HCT116 (cell line): ENCODE measurements at regions not wholly inside any gene's neighbourhood (a gene's known extent, or its start where the extent isn't known, plus 50 kb on each side); places are given as distances from the start of the nearest gene placed in this dataset.

ENCODE experiments used
- ATAC-seq: fragments of 200-7000 bp; cut with Tn5 transposase; 2 replicates; pipeline ENCODE4 v1.9.1; 2020; ENCODE audit warnings: mild to moderate bottlenecking, moderate library complexity
- BruUV-seq: library from RNA; stranded (reverse); fragments of 400-500 nt; replicated peaks from 2 replicates; lab custom pipeline; 2021; lab: Mats Ljungman, UMichigan
- CTCF ChIA-PET: fragments of 300-600 bp; sonication (Branson Sonifier 250); formaldehyde crosslinking; loops from one replicate; lab custom pipeline; 2021; ENCODE audit warnings: antibody characterized with exemption; lab: Charles Lee
- POLR2A ChIA-PET: fragments of 300-600, 350-600 bp; sonication (Branson Sonifier 250); formaldehyde crosslinking; loops from one replicate; lab custom pipeline; 2021; ENCODE audit warnings: antibody characterized with exemption; lab: Charles Lee
- RAD21 ChIA-PET, 2 experiments: fragments of 300-600 bp; sonication (Branson Sonifier 250); formaldehyde crosslinking; loops; one replicate each; lab custom pipeline; 2023; ENCODE audit warnings: low total read pairs in 2 of 2; ENCODE audit not compliant: uncharacterized antibody in 2 of 2, unreplicated experiment in 2 of 2, low non-redundant PET in 1 of 2; lab: Charles Lee
- DNase-seq: peaks from one replicate; pipeline ENCODE4 v3.0.0-alpha.2; 2010; ENCODE audit warnings: low read depth, low spot score
- H2AFZ ChIP-seq: fragments of 200-600 bp; shearing (Covaris generic), sonication (generic); 2 replicates; pipeline ENCODE4 v1.6.1; 2017; ENCODE audit warnings: low read depth, mixed run types, mixed read lengths, antibody characterized with exemption, low read length; ENCODE audit not compliant: poor library complexity, severe bottlenecking
- H3K27ac ChIP-seq: 2 replicates; pipeline ENCODE4 v1.5.1; 2012; ENCODE audit warnings: low read depth, low read length
- H3K27me3 ChIP-seq: fragments of 200-600 bp; sonication (generic); 2 replicates; pipeline ENCODE4 v1.6.1; 2016; ENCODE audit warnings: mixed run types, low read length, mixed read lengths; ENCODE audit not compliant: insufficient read depth
- H3K36me3 ChIP-seq, 2 experiments: fragments of 200-500 bp in 1 of 2; fragments of 200-600 bp in 1 of 2; sonication (Bioruptor generic) in 1 of 2; sonication (generic) in 1 of 2; 2 replicates each; pipeline versions ENCODE4 v1.5.1 to v1.6.1; 2014 to 2016; ENCODE audit warnings: low read length in 2 of 2, inconsistent platforms in 1 of 2, mixed read lengths in 1 of 2, mixed run types in 1 of 2; ENCODE audit not compliant: insufficient read depth in 2 of 2, control insufficient read depth in 1 of 2
- H3K4me1 ChIP-seq, 2 experiments: fragments of 200-600 bp in 1 of 2; sonication (generic) in 1 of 2; 2 replicates each; pipeline versions ENCODE4 v1.5.1 to v1.6.1; 2012 to 2017; ENCODE audit warnings: low read length in 2 of 2, inconsistent platforms in 1 of 2, mild to moderate bottlenecking in 1 of 2, mixed read lengths in 1 of 2, mixed run types in 1 of 2, moderate library complexity in 1 of 2; ENCODE audit not compliant: insufficient read depth in 2 of 2, control insufficient read depth in 1 of 2
- H3K4me2 ChIP-seq: fragments of 200-600 bp; sonication (generic); 2 replicates; pipeline ENCODE4 v1.6.1; 2017; ENCODE audit warnings: mixed run types, low read length, mixed read lengths
- H3K4me3 ChIP-seq, 2 experiments: fragments of 200-600 bp in 1 of 2; sonication (generic) in 1 of 2; replicated peaks in 1 of 2; 2 replicates each; pipeline ENCODE4 v1.5.1; 2011 to 2016; ENCODE audit warnings: low read length in 2 of 2, control low read depth in 1 of 2, low read depth in 1 of 2, mild to moderate bottlenecking in 1 of 2, mixed read lengths in 1 of 2, mixed run types in 1 of 2
- H3K79me2 ChIP-seq: fragments of 200-600 bp; sonication (generic); 2 replicates; pipeline ENCODE4 v1.6.1; 2017; ENCODE audit warnings: mild to moderate bottlenecking, mixed run types, low read length, moderate library complexity, mixed read lengths; ENCODE audit not compliant: insufficient read depth
- H3K9ac ChIP-seq: fragments of 200-600 bp; sonication (generic); 2 replicates; pipeline ENCODE4 v1.6.1; 2016; ENCODE audit warnings: low read length, mixed read lengths
- H3K9me2 ChIP-seq: fragments of 200-600 bp; sonication (generic), shearing (Covaris generic); 2 replicates; pipeline ENCODE4 v1.6.1; 2017; ENCODE audit warnings: mixed run types, mild to moderate bottlenecking, moderate library complexity; ENCODE audit not compliant: insufficient read depth
- H3K9me3 ChIP-seq, 2 experiments: fragments of 200-500 bp in 1 of 2; fragments of 200-600 bp in 1 of 2; sonication (Bioruptor generic) in 1 of 2; sonication (generic) in 1 of 2; 2 replicates each; pipeline ENCODE4 v1.6.1; 2014 to 2017; ENCODE audit warnings: low read length in 2 of 2, mixed read lengths in 2 of 2, inconsistent platforms in 1 of 2, low read depth in 1 of 2, mild to moderate bottlenecking in 1 of 2, mixed run types in 1 of 2, moderate library complexity in 1 of 2; ENCODE audit not compliant: control insufficient read depth in 1 of 2, insufficient read depth in 1 of 2
- H4K20me1 ChIP-seq: fragments of 200-600 bp; sonication (generic), shearing (Covaris generic); 2 replicates; pipeline ENCODE4 v1.6.1; 2017; ENCODE audit warnings: mixed run types, mild to moderate bottlenecking, moderate library complexity; ENCODE audit not compliant: insufficient read depth
- CBX3 ChIP-seq: IDR thresholded peaks from 2 replicates; pipeline ENCODE4 v1.6.1; 2012; ENCODE audit warnings: low read depth
- EGR1 ChIP-seq: IDR thresholded peaks from 2 replicates; pipeline ENCODE4 v1.6.1; 2012; ENCODE audit warnings: low read depth
- ELF1 ChIP-seq: IDR thresholded peaks from 2 replicates; pipeline ENCODE4 v1.6.1; 2012; ENCODE audit warnings: low read depth, borderline replicate concordance
- FOSL1 ChIP-seq: IDR thresholded peaks from 2 replicates; pipeline ENCODE4 v1.6.1; 2012; ENCODE audit warnings: low read depth
- JUND ChIP-seq: IDR thresholded peaks from 2 replicates; pipeline ENCODE4 v1.6.1; 2012
- POLR2AphosphoS5 ChIP-seq: IDR thresholded peaks from 2 replicates; pipeline ENCODE4 v1.6.1; 2011; ENCODE audit warnings: mild to moderate bottlenecking, low read depth, low read length, moderate library complexity
- RAD21 ChIP-seq: IDR thresholded peaks from 2 replicates; pipeline ENCODE4 v1.6.1; 2012; ENCODE audit warnings: low read depth, mild to moderate bottlenecking
- SIN3A ChIP-seq: IDR thresholded peaks from 2 replicates; pipeline ENCODE4 v1.6.1; 2012; ENCODE audit warnings: low read depth
- SP1 ChIP-seq: IDR thresholded peaks from 2 replicates; pipeline ENCODE4 v1.6.1; 2012; ENCODE audit warnings: low read depth
- SRF ChIP-seq: IDR thresholded peaks from 2 replicates; pipeline ENCODE4 v1.6.1; 2012; ENCODE audit warnings: low read depth
- TCF7L2 ChIP-seq: IDR thresholded peaks from 2 replicates; pipeline ENCODE4 v1.7.0; 2011; ENCODE audit warnings: borderline replicate concordance, inconsistent platforms; ENCODE audit not compliant: insufficient read depth, insufficient read length; ENCODE audit errors: extremely low read depth
- YY1 ChIP-seq: IDR thresholded peaks from 2 replicates; pipeline ENCODE4 v1.6.1; 2011; ENCODE audit warnings: low read length, low read depth, moderate library complexity, mild to moderate bottlenecking; ENCODE audit not compliant: insufficient replicate concordance; ENCODE audit errors: extremely low read depth
- ZFX ChIP-seq: fragments of 450-650 bp; IDR thresholded peaks from 2 replicates; pipeline ENCODE4 v1.6.1; 2017
- ZNF274 ChIP-seq: fragments of 200-500 bp; sonication (Bioruptor generic); IDR thresholded peaks from 2 replicates; pipeline ENCODE4 v1.6.1; 2014; ENCODE audit warnings: mild to moderate bottlenecking, low read depth, low read length, inconsistent platforms
- intact Hi-C: fragments of 100-400 bp; cut with micrococcal nuclease; formaldehyde crosslinking; loops from 2 replicates; pipeline ENCODE4 v1.10.0; 2022
- TF ChIP-seq, protein P1 (sequence below): IDR thresholded peaks from 2 replicates; pipeline ENCODE4 v1.6.1; 2011; ENCODE audit warnings: mild to moderate bottlenecking, low read length, moderate library complexity; ENCODE audit not compliant: insufficient replicate concordance; ENCODE audit errors: extremely low read depth
- TF ChIP-seq, protein P2 (sequence below): IDR thresholded peaks from 2 replicates; pipeline ENCODE4 v1.6.1; 2012
- TF ChIP-seq, protein P3 (sequence below), 3 experiments: fragments of 200-600 bp in 1 of 3; sonication (generic) in 1 of 3; IDR thresholded peaks in 2 of 3; conservative IDR thresholded peaks in 1 of 3; 2 replicates each; pipeline ENCODE4 v1.5.1; 2012 to 2017; ENCODE audit warnings: low read depth in 2 of 3, low read length in 2 of 3, antibody characterized with exemption in 1 of 3, borderline replicate concordance in 1 of 3, control low read depth in 1 of 3, mild to moderate bottlenecking in 1 of 3, mixed read lengths in 1 of 3, mixed run types in 1 of 3, moderate library complexity in 1 of 3; ENCODE audit not compliant: insufficient read depth in 1 of 3

DNA sequence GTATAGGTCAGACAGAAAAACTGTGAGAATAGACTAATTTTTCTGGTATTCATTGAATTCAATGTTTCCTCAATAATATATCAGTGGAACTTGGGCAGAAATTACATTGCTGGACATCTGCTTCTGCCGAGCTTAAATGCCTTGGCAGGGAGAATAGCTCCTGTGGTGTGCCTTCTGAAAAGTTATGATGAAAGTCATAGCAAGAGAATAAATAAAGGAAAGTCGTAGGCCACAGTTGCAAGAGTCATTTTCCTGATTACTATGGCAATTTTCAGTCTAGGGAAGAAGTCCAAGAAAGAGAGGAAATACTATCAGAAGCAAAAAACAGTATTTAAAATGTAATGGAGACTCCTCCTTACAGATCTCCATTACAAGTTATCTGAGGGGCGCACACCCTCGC, 1596.1 kb upstream of the WWC1 start (continued):
- TF ChIP-seq, protein P1, sequence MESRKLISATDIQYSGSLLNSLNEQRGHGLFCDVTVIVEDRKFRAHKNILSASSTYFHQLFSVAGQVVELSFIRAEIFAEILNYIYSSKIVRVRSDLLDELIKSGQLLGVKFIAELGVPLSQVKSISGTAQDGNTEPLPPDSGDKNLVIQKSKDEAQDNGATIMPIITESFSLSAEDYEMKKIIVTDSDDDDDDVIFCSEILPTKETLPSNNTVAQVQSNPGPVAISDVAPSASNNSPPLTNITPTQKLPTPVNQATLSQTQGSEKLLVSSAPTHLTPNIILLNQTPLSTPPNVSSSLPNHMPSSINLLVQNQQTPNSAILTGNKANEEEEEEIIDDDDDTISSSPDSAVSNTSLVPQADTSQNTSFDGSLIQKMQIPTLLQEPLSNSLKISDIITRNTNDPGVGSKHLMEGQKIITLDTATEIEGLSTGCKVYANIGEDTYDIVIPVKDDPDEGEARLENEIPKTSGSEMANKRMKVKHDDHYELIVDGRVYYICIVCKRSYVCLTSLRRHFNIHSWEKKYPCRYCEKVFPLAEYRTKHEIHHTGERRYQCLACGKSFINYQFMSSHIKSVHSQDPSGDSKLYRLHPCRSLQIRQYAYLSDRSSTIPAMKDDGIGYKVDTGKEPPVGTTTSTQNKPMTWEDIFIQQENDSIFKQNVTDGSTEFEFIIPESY: no peak
- TF ChIP-seq EGR1 (no peak), YY1 (no peak), ZNF274 (no peak), POLR2AphosphoS5 (no peak), JUND (no peak)
- TF ChIP-seq, protein P2, sequence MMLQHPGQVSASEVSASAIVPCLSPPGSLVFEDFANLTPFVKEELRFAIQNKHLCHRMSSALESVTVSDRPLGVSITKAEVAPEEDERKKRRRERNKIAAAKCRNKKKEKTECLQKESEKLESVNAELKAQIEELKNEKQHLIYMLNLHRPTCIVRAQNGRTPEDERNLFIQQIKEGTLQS: no peak
- TF ChIP-seq, protein P3, sequence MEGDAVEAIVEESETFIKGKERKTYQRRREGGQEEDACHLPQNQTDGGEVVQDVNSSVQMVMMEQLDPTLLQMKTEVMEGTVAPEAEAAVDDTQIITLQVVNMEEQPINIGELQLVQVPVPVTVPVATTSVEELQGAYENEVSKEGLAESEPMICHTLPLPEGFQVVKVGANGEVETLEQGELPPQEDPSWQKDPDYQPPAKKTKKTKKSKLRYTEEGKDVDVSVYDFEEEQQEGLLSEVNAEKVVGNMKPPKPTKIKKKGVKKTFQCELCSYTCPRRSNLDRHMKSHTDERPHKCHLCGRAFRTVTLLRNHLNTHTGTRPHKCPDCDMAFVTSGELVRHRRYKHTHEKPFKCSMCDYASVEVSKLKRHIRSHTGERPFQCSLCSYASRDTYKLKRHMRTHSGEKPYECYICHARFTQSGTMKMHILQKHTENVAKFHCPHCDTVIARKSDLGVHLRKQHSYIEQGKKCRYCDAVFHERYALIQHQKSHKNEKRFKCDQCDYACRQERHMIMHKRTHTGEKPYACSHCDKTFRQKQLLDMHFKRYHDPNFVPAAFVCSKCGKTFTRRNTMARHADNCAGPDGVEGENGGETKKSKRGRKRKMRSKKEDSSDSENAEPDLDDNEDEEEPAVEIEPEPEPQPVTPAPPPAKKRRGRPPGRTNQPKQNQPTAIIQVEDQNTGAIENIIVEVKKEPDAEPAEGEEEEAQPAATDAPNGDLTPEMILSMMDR (IDR thresholded peaks at IDR 0.05 in 2 of 3, conservative IDR thresholded peaks at IDR 0.05 in 1 of 3; ENCODE audit: borderline replicate concordance in 1 of 3, insufficient read depth in 1 of 3, low read depth in 2 of 3, low read length in 2 of 3): no peak

DNA sequence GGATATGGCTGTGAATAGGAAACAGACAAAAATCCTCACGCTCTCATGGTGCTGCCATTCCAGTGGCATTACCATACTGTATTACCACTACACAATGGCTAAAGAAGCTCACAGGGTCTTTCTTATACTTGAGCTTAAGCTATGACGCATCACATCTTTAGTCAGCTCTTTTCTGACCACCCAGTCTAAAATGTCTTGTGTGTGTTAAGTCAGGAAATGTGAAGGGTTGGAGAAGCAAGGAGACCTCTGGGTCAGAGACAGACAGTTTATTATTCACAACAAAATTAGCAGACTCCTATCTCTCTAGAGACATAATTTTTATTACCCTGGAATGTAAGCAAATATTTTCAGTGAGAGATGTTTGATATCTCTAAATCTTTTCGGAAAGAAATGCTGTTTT, 1583.2 kb upstream of the WWC1 start:
- Histone ChIP-seq H3K9me2 (no peaks in the 10 kb centered on the region), H3K9ac (no peak overlapping the region), H3K36me3 (no peaks in the 10 kb centered on the region), H3K9me3 (peaks cover 5 to 26% of the 10 kb centered on the region in 2 experiments; a peak in 2 of 4 replicates), H4K20me1 (no peaks in the 10 kb centered on the region), H2AFZ (no peak overlapping the region), H3K27me3 (no peaks in the 10 kb centered on the region), H3K27ac (no peak overlapping the region), H3K4me1 (no peaks in the 10 kb centered on the region), H3K4me2 (no peak overlapping the region), H3K4me3 (no peak overlapping the region), H3K79me2 (no peaks in the 10 kb centered on the region)
- POLR2A ChIA-PET: no interaction called here
- no TSS peak for BruUV-seq
- ATAC-seq: no peak
- intact Hi-C loops: no loop called here
- RAD21 ChIA-PET: no interaction called here
- no peak for DNase-seq
- CTCF ChIA-PET: no interaction called here
- TF ChIP-seq ELF1: no peak
- TF ChIP-seq POLR2AphosphoS5: no peak
- TF ChIP-seq CBX3: no peak
- no peak for TF ChIP-seq EGR1
- TF ChIP-seq, protein P1: no peak
- TF ChIP-seq TCF7L2: no peak
- TF ChIP-seq SP1: no peak
- TF ChIP-seq, protein P3 (IDR thresholded peaks at IDR 0.05 in 2 of 3, conservative IDR thresholded peaks at IDR 0.05 in 1 of 3; ENCODE audit: borderline replicate concordance in 1 of 3, insufficient read depth in 1 of 3, low read depth in 2 of 3, low read length in 2 of 3): no peak
- no peak for TF ChIP-seq SRF
- no peak for TF ChIP-seq JUND
- TF ChIP-seq RAD21: no peak
- TF ChIP-seq SIN3A: no peak
- no peak for TF ChIP-seq FOSL1
- no peak for TF ChIP-seq ZFX
